ENCODE measurements at regions not wholly inside any gene's neighbourhood (a gene's known extent, or its start where the extent isn't known, plus 50 kb on each side); places are given as distances from the start of the nearest gene placed in this dataset.
A peak's percentile ranks its signal among the peaks of the same experiment; 100 is the strongest.

GRCh38 chr12:18207266-18207665, 54.1 kb upstream of the PIK3C2G start:
- FAIRE-seq, result no peak

- FAIRE-seq, result no peak
These were observed 55.1 kb upstream of the PIK3C2G start for GRCh38 chr12:18206198-18206597.

- no peak for FAIRE-seq
These were observed 57.3 kb upstream of the PIK3C2G start for GRCh38 chr12:18204053-18204452.

GRCh38 chr12:18192119-18192518, 69.2 kb upstream of the PIK3C2G start:
- FAIRE-seq, result no peak

GRCh38 chr12:18183141-18183540, 78.2 kb upstream of the PIK3C2G start:
- FAIRE-seq, result no peak

GRCh38 chr12:18171571-18171970, 81.6 kb upstream of the RERGL start:
- FAIRE-seq, result no peak

GRCh38 chr12:18168016-18168415, 78.0 kb upstream of the RERGL start:
- no peak for FAIRE-seq

GRCh38 chr12:18165889-18166288, 75.9 kb upstream of the RERGL start:
- no peak for FAIRE-seq

- FAIRE-seq, result no peak
These were observed 75.5 kb upstream of the RERGL start for GRCh38 chr12:18165422-18165871.

GRCh38 chr12:18160901-18161300, 70.9 kb upstream of the RERGL start:
- FAIRE-seq, result no peak

- FAIRE-seq, result no peak
These were observed 69.0 kb upstream of the RERGL start for GRCh38 chr12:18158774-18159557.

- FAIRE-seq, result no peak
These were observed 63.8 kb upstream of the RERGL start for GRCh38 chr12:18153826-18154225.

- FAIRE-seq, result no peak
These were observed 61.0 kb upstream of the RERGL start for GRCh38 chr12:18151036-18151435.

GRCh38 chr12:18148961-18149360, 59.0 kb upstream of the RERGL start:
- no peak for FAIRE-seq

GRCh38 chr12:18146363-18146762, 56.4 kb upstream of the RERGL start:
- FAIRE-seq, result no peak

- no peak for FAIRE-seq
These were observed 55.9 kb upstream of the RERGL start for GRCh38 chr12:18145924-18146323.

- no peak for FAIRE-seq
These were observed 51.3 kb upstream of the RERGL start for GRCh38 chr12:18141048-18141982.

- FAIRE-seq, result peak; percentile 81
These were observed 50.1 kb upstream of the RERGL start for GRCh38 chr12:18139989-18140596.

Data from G401.6 (cell line).